ENCODE measurements at regions not wholly inside any gene's neighbourhood (a gene's known extent, or its start where the extent isn't known, plus 50 kb on each side); places are given as distances from the start of the nearest gene placed in this dataset.

DNA sequence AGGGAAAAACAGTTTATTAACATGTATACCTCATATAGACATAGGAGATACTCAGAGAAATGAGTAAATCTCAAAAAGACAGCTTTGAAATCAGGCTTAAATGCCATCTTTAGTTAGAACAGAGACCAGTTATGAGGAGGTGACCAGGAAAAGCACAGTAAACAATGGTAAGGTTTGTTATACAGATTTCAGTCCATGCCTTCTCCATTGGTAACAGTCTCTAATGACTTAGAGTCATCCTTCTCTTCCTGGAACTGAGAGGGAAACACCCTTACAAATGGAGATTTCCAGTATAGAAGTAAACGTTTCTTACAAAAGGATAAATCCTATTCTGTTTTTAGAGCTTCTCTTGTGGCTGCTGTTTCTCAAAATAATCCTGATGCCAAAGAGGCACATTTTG, 476.3 kb upstream of the NAALADL2 start:
- DNase-seq (ENCODE audit: low read depth) = no peak
- TF ChIP-seq, protein P1, sequence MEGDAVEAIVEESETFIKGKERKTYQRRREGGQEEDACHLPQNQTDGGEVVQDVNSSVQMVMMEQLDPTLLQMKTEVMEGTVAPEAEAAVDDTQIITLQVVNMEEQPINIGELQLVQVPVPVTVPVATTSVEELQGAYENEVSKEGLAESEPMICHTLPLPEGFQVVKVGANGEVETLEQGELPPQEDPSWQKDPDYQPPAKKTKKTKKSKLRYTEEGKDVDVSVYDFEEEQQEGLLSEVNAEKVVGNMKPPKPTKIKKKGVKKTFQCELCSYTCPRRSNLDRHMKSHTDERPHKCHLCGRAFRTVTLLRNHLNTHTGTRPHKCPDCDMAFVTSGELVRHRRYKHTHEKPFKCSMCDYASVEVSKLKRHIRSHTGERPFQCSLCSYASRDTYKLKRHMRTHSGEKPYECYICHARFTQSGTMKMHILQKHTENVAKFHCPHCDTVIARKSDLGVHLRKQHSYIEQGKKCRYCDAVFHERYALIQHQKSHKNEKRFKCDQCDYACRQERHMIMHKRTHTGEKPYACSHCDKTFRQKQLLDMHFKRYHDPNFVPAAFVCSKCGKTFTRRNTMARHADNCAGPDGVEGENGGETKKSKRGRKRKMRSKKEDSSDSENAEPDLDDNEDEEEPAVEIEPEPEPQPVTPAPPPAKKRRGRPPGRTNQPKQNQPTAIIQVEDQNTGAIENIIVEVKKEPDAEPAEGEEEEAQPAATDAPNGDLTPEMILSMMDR (conservative IDR thresholded peaks at IDR 0.05; ENCODE audit: control insufficient read depth, insufficient read depth, low read depth, low read length) = no peak
- no peak overlapping the region for H3K4me3 ChIP-seq (ENCODE audit: control insufficient read depth, low read depth, low read length)

DNA sequence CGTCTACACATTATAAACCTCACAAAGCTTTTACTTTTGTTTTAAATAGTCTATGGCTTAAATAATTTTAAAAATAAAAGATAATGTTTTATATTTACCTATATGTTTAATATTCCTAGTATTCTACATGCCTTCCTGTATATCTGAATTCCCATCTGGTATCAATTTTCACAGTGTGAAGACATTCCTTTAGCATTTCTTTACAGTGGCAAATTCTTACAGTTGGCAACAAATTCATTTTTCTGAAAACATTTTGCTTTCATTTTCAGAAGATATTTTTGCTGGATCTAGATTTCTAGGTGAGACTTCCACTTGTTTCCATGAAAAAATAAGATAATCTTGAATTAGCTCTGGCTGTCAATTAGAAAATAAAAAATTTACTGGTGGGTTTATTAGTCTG, 471.4 kb upstream of the NAALADL2 start:
- H3K4me3 ChIP-seq (ENCODE audit: control insufficient read depth, low read depth, low read length) = no peak overlapping the region
- peak; percentile 6 for DNase-seq (ENCODE audit: low read depth)
- TF ChIP-seq, protein P1 (conservative IDR thresholded peaks at IDR 0.05; ENCODE audit: control insufficient read depth, insufficient read depth, low read depth, low read length) = no peak

DNA sequence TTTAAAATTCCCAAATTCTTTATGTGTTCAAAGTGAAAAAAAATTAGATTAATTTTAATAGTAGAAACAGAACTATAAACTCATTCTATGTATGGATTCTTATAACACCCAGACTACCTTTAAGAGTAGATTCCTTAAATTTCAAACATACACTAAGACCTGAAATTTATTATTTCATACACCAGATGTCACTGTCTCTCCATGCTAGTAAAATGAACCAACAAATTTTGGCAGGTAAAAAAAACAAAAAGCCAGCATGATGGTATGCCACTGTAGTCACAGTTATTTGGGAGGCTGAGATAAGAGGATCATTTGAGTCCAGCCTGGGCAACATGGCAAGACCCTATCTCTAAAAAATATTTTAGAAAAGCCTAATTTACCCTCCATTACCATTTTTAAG, 461.3 kb upstream of the NAALADL2 start:
- TF ChIP-seq, protein P1 (conservative IDR thresholded peaks at IDR 0.05; ENCODE audit: control insufficient read depth, insufficient read depth, low read depth, low read length) = peak; percentile 49
- DNase-seq (ENCODE audit: low read depth) = peak; percentile 62

DNA sequence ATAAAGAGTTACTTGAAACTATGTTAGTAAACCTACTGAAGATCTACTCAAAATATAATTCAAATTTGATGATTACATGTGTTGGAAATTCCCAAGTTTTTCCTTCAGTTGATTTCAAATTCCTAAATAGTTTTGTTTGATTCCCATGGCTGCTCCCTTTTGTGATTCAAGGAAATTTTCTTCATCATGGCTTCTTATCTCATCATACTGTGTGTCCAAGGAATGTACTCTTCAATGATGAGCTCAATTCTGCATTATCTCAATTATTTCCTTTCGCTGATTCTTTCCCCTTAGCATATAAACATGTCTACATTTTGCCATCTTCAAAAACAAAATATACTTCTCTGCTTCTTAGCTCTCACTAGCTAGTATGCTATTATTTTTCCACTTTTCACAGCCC, 460.4 kb upstream of the NAALADL2 start:
- DNase-seq (ENCODE audit: low read depth) = no peak
- TF ChIP-seq, protein P1 (conservative IDR thresholded peaks at IDR 0.05; ENCODE audit: control insufficient read depth, insufficient read depth, low read depth, low read length) = no peak

More for the DNA sequence above, 461.3 kb upstream of the NAALADL2 start:
- H3K4me3 ChIP-seq (ENCODE audit: control insufficient read depth, low read depth, low read length) = no peak overlapping the region

DNA sequence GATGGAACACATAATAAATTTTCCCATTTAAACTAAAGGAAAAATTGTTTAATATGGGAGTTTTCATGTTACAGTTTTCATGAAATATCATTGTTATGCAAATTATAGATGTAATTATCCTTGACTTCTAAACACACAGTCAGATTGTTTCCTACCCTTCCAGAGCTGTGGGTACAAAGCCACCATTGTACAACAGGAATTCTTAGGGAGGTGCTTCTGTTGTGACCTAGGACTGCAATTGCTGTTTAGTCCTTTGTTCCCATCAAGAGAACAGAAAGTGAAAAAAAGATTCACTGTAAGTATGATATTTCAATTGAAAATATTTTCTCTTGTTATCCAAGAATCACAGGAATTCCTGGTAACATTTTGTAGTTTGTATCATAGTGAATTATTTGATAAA, 455.3 kb upstream of the NAALADL2 start:
- no peak overlapping the region for H3K4me3 ChIP-seq (ENCODE audit: control insufficient read depth, low read depth, low read length)
- DNase-seq (ENCODE audit: low read depth) = no peak
- TF ChIP-seq, protein P1 (conservative IDR thresholded peaks at IDR 0.05; ENCODE audit: control insufficient read depth, insufficient read depth, low read depth, low read length) = no peak

More for the DNA sequence above, 460.4 kb upstream of the NAALADL2 start:
- no peak overlapping the region for H3K4me3 ChIP-seq (ENCODE audit: control insufficient read depth, low read depth, low read length)

DNA sequence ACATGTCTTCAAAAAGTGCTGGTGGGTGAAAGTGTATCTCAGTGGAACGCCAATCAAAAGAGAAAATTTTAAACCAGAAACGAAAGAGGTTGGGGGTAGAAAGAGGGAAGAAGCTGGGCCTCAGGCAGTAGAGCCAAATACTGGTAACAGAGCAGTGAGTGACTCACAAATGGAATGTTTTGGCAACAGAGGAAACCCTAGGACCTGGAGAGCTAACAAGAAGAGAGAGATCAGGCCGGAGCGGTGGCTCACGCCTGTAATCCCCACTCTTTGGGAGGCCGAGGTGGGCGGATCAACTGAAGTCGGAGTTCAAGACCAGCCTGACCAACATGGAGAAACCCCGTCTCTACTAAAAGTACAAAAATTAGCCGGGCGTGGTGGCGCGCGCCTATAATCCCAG, 450.8 kb upstream of the NAALADL2 start:
- no peak overlapping the region for H3K4me3 ChIP-seq (ENCODE audit: control insufficient read depth, low read depth, low read length)
- DNase-seq (ENCODE audit: low read depth) = peak; percentile 63
- TF ChIP-seq, protein P1 (conservative IDR thresholded peaks at IDR 0.05; ENCODE audit: control insufficient read depth, insufficient read depth, low read depth, low read length) = no peak
